Astrocyte (in vitro differentiated cells and primary cell): ENCODE measurements at regions not wholly inside any gene's neighbourhood (a gene's known extent, or its start where the extent isn't known, plus 50 kb on each side); places are given as distances from the start of the nearest gene placed in this dataset.
"Not testable (repeated sequence)": the region's sequence is repeated elsewhere in the genome, so short reads cannot be mapped to it uniquely, and the experiment has no call there.

Experiments used
- DNase-seq: peaks from one replicate; pipeline ENCODE4 v3.0.0-alpha.2; 2010; ENCODE audit warnings: low read depth
- FAIRE-seq: peaks from 2 replicates; lab custom pipeline; 2011; peaks lifted over from hg19 to GRCh38; lab: Jason Lieb, UNC
- H2AFZ ChIP-seq: 2 replicates; pipeline ENCODE4 v1.6.0; 2012; ENCODE audit warnings: low read depth, low read length, inconsistent platforms
- H3K27ac ChIP-seq: 2 replicates; pipeline ENCODE4 v1.5.1; 2011; ENCODE audit warnings: low read depth, low read length, inconsistent platforms
- H3K27me3 ChIP-seq: 2 replicates; pipeline ENCODE4 v1.6.0; 2011; ENCODE audit warnings: low read length, inconsistent platforms; ENCODE audit not compliant: insufficient read depth
- H3K36me3 ChIP-seq: 2 replicates; pipeline ENCODE4 v1.5.1; 2011; ENCODE audit warnings: low read length, inconsistent platforms; ENCODE audit not compliant: insufficient read depth
- H3K4me1 ChIP-seq: 2 replicates; pipeline ENCODE4 v1.5.1; 2011; ENCODE audit warnings: low read length, inconsistent platforms; ENCODE audit not compliant: insufficient read depth
- H3K4me2 ChIP-seq: 2 replicates; pipeline ENCODE4 v1.6.0; 2012; ENCODE audit warnings: low read length, inconsistent platforms
- H3K4me3 ChIP-seq: 2 replicates; pipeline ENCODE4 v1.5.1; 2011; ENCODE audit warnings: low read depth, mild to moderate bottlenecking, low read length, inconsistent platforms; ENCODE audit not compliant: insufficient read depth
- H3K79me2 ChIP-seq: 2 replicates; pipeline ENCODE4 v1.6.0; 2012; ENCODE audit warnings: mild to moderate bottlenecking, low read length, inconsistent platforms; ENCODE audit not compliant: insufficient read depth
- H3K9ac ChIP-seq: 2 replicates; pipeline ENCODE4 v1.6.0; 2012; ENCODE audit warnings: mild to moderate bottlenecking, low read length, inconsistent platforms
- H3K9me3 ChIP-seq: 2 replicates; pipeline ENCODE4 v1.5.1; 2012; ENCODE audit warnings: low read depth, mild to moderate bottlenecking, low read length, inconsistent platforms; ENCODE audit not compliant: insufficient read depth
- H4K20me1 ChIP-seq: 2 replicates; pipeline ENCODE4 v1.6.0; 2012; ENCODE audit warnings: low read length, inconsistent platforms; ENCODE audit not compliant: insufficient read depth
- H3K27ac Mint-ChIP-seq: one replicate; pipeline ENCODE4 v1.8.0; 2021; ENCODE audit warnings: mild to moderate bottlenecking, mixed read lengths; ENCODE audit not compliant: unreplicated experiment
- H3K27me3 Mint-ChIP-seq: one replicate; pipeline ENCODE4 v1.8.0; 2021; ENCODE audit warnings: low read depth, mixed read lengths; ENCODE audit not compliant: unreplicated experiment
- H3K36me3 Mint-ChIP-seq: one replicate; pipeline ENCODE4 v1.8.0; 2021; ENCODE audit warnings: low read depth, mixed read lengths; ENCODE audit not compliant: unreplicated experiment
- H3K4me1 Mint-ChIP-seq: one replicate; pipeline ENCODE4 v1.8.0; 2021; ENCODE audit warnings: low read depth, mixed read lengths; ENCODE audit not compliant: unreplicated experiment
- H3K4me3 Mint-ChIP-seq: one replicate; pipeline ENCODE4 v1.8.0; 2021; ENCODE audit warnings: mild to moderate bottlenecking, moderate library complexity, mixed read lengths; ENCODE audit not compliant: unreplicated experiment
- H3K9me3 Mint-ChIP-seq: one replicate; pipeline ENCODE4 v1.8.0; 2021; ENCODE audit warnings: mild to moderate bottlenecking, mixed read lengths; ENCODE audit not compliant: unreplicated experiment

- not testable (repeated sequence) for H3K4me2 ChIP-seq
These were observed 293.5 kb upstream of the NOTCH2NLA start for GRCh38 chr1:146522345-146522744.

GRCh38 chr1:146521804-146522203 lies 293.0 kb upstream of the NOTCH2NLA start:
- not testable (repeated sequence) for H3K4me3 Mint-ChIP-seq

More at GRCh38 chr1:146522345-146522744, 293.5 kb upstream of the NOTCH2NLA start:
- FAIRE-seq, H3K27me3 ChIP-seq, H3K4me3 Mint-ChIP-seq, H3K27ac Mint-ChIP-seq, H3K4me3 ChIP-seq, H4K20me1 ChIP-seq, H3K9ac ChIP-seq, H3K4me1 ChIP-seq, H3K79me2 ChIP-seq, H2AFZ ChIP-seq, H3K36me3 ChIP-seq, H3K9me3 ChIP-seq, H3K36me3 Mint-ChIP-seq, DNase-seq, H3K9me3 Mint-ChIP-seq, H3K27ac ChIP-seq, H3K4me1 Mint-ChIP-seq, H3K27me3 Mint-ChIP-seq: not testable (repeated sequence)

GRCh38 chr1:146513754-146514153 lies 284.9 kb upstream of the NOTCH2NLA start:
- not testable (repeated sequence) for H3K4me1 Mint-ChIP-seq, H3K9ac ChIP-seq, H3K9me3 Mint-ChIP-seq, H3K4me2 ChIP-seq, H3K36me3 ChIP-seq, H3K79me2 ChIP-seq, H3K27me3 ChIP-seq, H3K27ac Mint-ChIP-seq, H3K27ac ChIP-seq, DNase-seq, H3K36me3 Mint-ChIP-seq, H3K4me3 Mint-ChIP-seq, H3K27me3 Mint-ChIP-seq, H4K20me1 ChIP-seq, H3K4me1 ChIP-seq, FAIRE-seq, H2AFZ ChIP-seq, H3K4me3 ChIP-seq, H3K9me3 ChIP-seq

More at GRCh38 chr1:146521804-146522203, 293.0 kb upstream of the NOTCH2NLA start:
- not testable (repeated sequence) for H4K20me1 ChIP-seq, H3K4me3 ChIP-seq, H3K9ac ChIP-seq, H3K4me1 Mint-ChIP-seq, H3K36me3 Mint-ChIP-seq, DNase-seq, H3K27ac ChIP-seq, H3K27ac Mint-ChIP-seq, H3K27me3 Mint-ChIP-seq, H2AFZ ChIP-seq, H3K9me3 ChIP-seq, H3K27me3 ChIP-seq, H3K4me1 ChIP-seq, H3K9me3 Mint-ChIP-seq, H3K79me2 ChIP-seq, H3K36me3 ChIP-seq, FAIRE-seq, H3K4me2 ChIP-seq

- H3K4me1 ChIP-seq, H3K4me1 Mint-ChIP-seq, H3K27me3 Mint-ChIP-seq, FAIRE-seq, H3K4me3 Mint-ChIP-seq, H3K36me3 Mint-ChIP-seq, H3K27ac Mint-ChIP-seq, H3K9me3 Mint-ChIP-seq, H2AFZ ChIP-seq, H4K20me1 ChIP-seq, H3K27ac ChIP-seq, H3K9me3 ChIP-seq, H3K9ac ChIP-seq, DNase-seq, H3K36me3 ChIP-seq, H3K27me3 ChIP-seq, H3K4me3 ChIP-seq, H3K79me2 ChIP-seq, H3K4me2 ChIP-seq: not testable (repeated sequence)
These were observed 282.4 kb upstream of the NOTCH2NLA start for GRCh38 chr1:146511047-146511777.

GRCh38 chr1:146510248-146510983 lies 281.6 kb upstream of the NOTCH2NLA start:
- not testable (repeated sequence) for H3K4me1 ChIP-seq, H3K27ac ChIP-seq, H3K79me2 ChIP-seq, DNase-seq, H3K4me3 Mint-ChIP-seq, H3K9me3 Mint-ChIP-seq, H3K36me3 Mint-ChIP-seq, H3K27me3 ChIP-seq, H2AFZ ChIP-seq, H3K9ac ChIP-seq, H3K27ac Mint-ChIP-seq, H3K36me3 ChIP-seq, H3K4me2 ChIP-seq, FAIRE-seq, H3K27me3 Mint-ChIP-seq, H3K4me1 Mint-ChIP-seq, H3K9me3 ChIP-seq, H4K20me1 ChIP-seq, H3K4me3 ChIP-seq

DNA sequence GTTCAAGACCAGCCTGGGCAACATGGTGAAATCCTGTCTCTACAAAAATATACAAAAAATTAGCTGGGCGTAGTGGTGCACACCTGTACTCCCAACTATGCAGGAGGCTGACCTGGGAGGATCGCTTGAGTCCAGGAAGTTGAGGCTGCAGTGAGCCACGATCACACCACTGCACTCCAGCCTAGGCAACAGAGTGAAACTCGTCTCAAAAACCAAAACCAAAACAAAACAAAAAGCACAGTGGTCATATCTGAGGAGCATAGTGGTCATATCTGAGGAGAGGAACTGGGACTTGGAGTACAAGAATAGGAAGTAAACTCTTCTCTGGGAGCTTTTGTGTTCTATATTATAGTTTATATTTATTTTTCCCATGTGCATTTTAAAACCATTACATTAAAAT lies 275.3 kb upstream of the NOTCH2NLA start:
- not testable (repeated sequence) for H3K4me1 ChIP-seq, H3K27ac Mint-ChIP-seq, H3K9me3 ChIP-seq, H2AFZ ChIP-seq, H3K27ac ChIP-seq, FAIRE-seq, DNase-seq, H3K4me3 ChIP-seq, H3K27me3 Mint-ChIP-seq, H3K9ac ChIP-seq, H3K9me3 Mint-ChIP-seq, H3K36me3 ChIP-seq, H3K36me3 Mint-ChIP-seq, H3K4me1 Mint-ChIP-seq, H3K79me2 ChIP-seq, H3K4me3 Mint-ChIP-seq, H3K4me2 ChIP-seq, H3K27me3 ChIP-seq, H4K20me1 ChIP-seq
